Left ventricle myocardium inferior (tissue), 1 donor: ENCODE measurements at regions not wholly inside any gene's neighbourhood (a gene's known extent, or its start where the extent isn't known, plus 50 kb on each side); places are given as distances from the start of the nearest gene placed in this dataset.
A peak's percentile ranks its signal among the peaks of the same experiment; 100 is the strongest.

ENCODE experiments used
- DNase-seq: peaks from one replicate; pipeline ENCODE4 v3.0.0-alpha.2; 2020
- H3K27ac ChIP-seq: fragments of 200-600 bp; replicated peaks from 2 replicates; pipeline ENCODE4 v1.8.0; 2021
- H3K27me3 ChIP-seq: fragments of 200-600 bp; 2 replicates; pipeline ENCODE4 v1.8.0; 2021; ENCODE audit warnings: low read depth
- H3K36me3 ChIP-seq: fragments of 200-600 bp; 2 replicates; pipeline ENCODE4 v1.8.0; 2021
- H3K4me1 ChIP-seq: fragments of 200-600 bp; 2 replicates; pipeline ENCODE4 v1.8.0; 2021
- H3K4me3 ChIP-seq: fragments of 200-600 bp; 2 replicates; pipeline ENCODE4 v1.8.0; 2021; ENCODE audit warnings: mild to moderate bottlenecking, moderate library complexity
- H3K9me3 ChIP-seq: fragments of 200-600 bp; replicated peaks from 2 replicates; pipeline ENCODE4 v1.8.0; 2021
- intact Hi-C: fragments of 100-400 bp; cut with micrococcal nuclease; formaldehyde crosslinking; loops from one replicate; pipeline ENCODE4 v1.11.0; 2022
- TF ChIP-seq, protein P1 (sequence below): fragments of 200-600 bp; IDR thresholded peaks from 2 replicates; pipeline ENCODE4 v1.8.0; 2021; ENCODE audit warnings: antibody characterized with exemption, mild to moderate bottlenecking, borderline replicate concordance
- donor health status: DM: no; HTN: yes; CAD: no; lungs with severe emphysema.

DNA sequence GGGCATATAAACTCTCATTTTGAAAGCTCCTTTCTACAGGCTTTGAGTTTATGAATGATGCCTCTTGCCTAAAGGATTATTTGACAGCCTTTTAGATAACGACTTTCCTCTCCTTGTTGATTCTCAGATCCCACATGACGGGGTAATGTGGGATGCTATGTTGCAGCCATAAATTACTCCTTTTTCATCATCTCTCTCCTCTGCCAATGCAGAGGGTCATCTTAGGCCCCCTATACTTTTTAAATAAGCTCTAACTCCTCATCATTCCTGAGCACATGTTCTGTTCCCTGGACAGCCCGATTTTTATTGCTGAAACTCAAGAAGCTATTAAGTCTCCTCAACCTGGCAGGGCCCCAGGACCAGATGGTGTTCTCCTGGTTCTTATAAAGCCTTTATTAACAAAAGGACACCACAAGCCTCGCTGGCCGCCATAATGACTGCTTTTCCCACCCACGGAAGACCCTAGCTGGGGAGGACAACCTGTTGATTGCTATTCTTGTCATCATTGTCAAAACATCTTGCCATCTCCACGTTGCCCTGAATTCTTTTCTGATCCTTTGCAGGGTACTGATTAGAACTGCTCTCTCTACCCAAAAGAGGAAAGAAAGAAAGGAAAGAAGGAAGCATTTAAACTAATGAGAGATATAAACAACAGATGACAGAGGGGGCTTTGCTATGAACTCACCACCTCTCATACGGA lies 150.7 kb downstream of the DHX15 start:
- peak; percentile 20 for DNase-seq
- no peaks in the 10 kb centered on the region for H3K36me3 ChIP-seq
- no peaks in the 10 kb centered on the region for H3K27me3 ChIP-seq
- no peaks in the 10 kb centered on the region for H3K9me3 ChIP-seq
- H3K27ac ChIP-seq = no peak overlapping the region
- H3K4me1 ChIP-seq = peaks cover 3% of the 10 kb centered on the region
- TF ChIP-seq, protein P1, sequence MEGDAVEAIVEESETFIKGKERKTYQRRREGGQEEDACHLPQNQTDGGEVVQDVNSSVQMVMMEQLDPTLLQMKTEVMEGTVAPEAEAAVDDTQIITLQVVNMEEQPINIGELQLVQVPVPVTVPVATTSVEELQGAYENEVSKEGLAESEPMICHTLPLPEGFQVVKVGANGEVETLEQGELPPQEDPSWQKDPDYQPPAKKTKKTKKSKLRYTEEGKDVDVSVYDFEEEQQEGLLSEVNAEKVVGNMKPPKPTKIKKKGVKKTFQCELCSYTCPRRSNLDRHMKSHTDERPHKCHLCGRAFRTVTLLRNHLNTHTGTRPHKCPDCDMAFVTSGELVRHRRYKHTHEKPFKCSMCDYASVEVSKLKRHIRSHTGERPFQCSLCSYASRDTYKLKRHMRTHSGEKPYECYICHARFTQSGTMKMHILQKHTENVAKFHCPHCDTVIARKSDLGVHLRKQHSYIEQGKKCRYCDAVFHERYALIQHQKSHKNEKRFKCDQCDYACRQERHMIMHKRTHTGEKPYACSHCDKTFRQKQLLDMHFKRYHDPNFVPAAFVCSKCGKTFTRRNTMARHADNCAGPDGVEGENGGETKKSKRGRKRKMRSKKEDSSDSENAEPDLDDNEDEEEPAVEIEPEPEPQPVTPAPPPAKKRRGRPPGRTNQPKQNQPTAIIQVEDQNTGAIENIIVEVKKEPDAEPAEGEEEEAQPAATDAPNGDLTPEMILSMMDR = no peak
- intact Hi-C loops = no loop called here
- H3K4me3 ChIP-seq = no peak overlapping the region

DNA sequence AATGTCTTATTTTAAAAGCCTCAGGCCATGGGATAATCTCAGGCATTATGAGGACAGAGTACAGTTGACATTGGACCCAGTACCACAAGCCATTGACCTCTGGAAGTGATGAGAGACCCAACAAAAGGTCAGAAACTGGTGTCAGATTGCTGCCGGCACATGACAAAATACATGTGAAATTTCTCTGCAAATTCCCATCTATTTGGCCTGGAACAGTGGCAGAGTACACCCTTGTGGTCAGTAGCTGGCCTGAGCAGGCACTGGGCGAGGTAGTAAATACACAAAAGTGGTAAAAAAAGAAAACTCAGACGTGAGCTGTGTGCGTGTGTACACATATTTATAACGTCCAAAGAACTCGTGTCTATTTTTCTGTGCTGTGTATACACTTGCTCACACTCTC lies 155.5 kb downstream of the DHX15 start:
- Histone ChIP-seq H3K36me3 (no peaks in the 10 kb centered on the region), H3K27ac (no peak overlapping the region), H3K4me1 (peaks cover under 1% of the 10 kb centered on the region), H3K4me3 (no peak overlapping the region), H3K27me3 (peaks cover 5% of the 10 kb centered on the region), H3K9me3 (no peaks in the 10 kb centered on the region)
- intact Hi-C loops = no loop called here
- no peak for DNase-seq
- TF ChIP-seq, protein P1 = no peak

DNA sequence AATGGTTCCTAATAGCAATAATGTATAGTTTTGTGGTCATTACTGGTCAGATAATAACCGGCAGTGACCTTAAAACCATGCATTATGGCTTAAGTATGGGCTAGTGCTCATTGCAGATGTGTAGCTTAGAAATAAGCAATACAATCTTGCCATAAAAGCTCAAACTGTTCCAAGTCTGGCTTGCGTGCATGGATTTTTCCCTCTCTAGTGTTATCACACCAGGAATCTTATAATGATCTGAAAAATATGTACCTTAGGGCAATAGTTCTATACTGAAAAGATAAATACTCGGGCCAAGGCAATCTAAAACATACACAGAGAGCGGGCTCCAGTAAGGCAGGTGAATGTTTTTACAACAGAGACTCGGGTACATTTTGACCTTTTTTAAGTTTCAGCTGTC lies 157.8 kb downstream of the DHX15 start:
- intact Hi-C loops = no loop called here
- no peaks in the 10 kb centered on the region for H3K36me3 ChIP-seq

DNA sequence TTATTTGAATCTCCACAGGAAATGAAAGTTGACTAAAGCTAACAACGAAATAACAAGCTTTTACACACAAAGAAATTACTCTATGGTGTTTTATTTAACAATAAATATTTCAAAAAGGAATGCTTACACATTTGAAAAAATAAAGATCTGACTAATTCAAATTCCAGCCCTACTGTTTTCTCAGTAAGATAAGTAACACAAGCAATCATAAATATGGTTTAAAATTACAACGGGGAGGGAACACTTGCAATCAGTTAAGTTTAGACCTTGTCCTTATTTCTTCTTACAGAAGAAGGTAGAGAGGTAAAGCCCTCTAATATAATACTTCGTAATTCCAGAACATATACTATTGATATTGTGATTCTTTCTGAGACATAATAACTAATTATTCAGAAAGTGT lies 158.5 kb downstream of the DHX15 start:
- H3K4me3 ChIP-seq = no peak overlapping the region
- intact Hi-C loops = no loop called here
- peaks cover 5% of the 10 kb centered on the region for H3K27me3 ChIP-seq
- H3K36me3 ChIP-seq = no peaks in the 10 kb centered on the region
- DNase-seq = no peak
- H3K4me1 ChIP-seq = no peaks in the 10 kb centered on the region
- H3K27ac ChIP-seq = no peak overlapping the region
- H3K9me3 ChIP-seq = no peaks in the 10 kb centered on the region
- TF ChIP-seq, protein P1 = no peak

More for the DNA sequence above, 157.8 kb downstream of the DHX15 start:
- Histone ChIP-seq H3K9me3 (no peaks in the 10 kb centered on the region), H3K4me3 (no peak overlapping the region), H3K4me1 (no peaks in the 10 kb centered on the region), H3K27me3 (peaks cover 5% of the 10 kb centered on the region), H3K27ac (no peak overlapping the region)
- TF ChIP-seq, protein P1 = no peak
- DNase-seq = no peak

DNA sequence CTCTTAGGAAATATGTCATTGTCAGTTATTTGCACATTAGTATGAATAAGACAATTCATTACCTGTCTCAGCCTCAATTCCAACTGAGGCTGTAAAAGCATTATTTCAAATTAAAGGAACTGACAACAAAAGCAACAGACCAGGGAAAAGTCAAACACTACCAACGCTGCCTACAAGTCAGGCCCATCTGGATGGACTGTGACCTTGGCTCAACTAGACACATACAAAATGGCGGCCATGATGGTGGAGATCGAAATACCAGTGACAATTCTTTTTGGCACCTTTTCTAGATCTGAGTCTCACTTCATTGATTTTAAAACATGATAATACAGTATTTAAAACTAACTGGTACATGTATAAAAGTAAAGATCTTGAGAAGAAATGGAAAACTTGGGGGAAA lies 160.7 kb downstream of the DHX15 start:
- no peak for DNase-seq
- Histone ChIP-seq H3K4me1 (peaks cover 5% of the 10 kb centered on the region), H3K4me3 (no peak overlapping the region), H3K27ac (no peak overlapping the region), H3K27me3 (peaks cover 5% of the 10 kb centered on the region), H3K36me3 (no peaks in the 10 kb centered on the region), H3K9me3 (no peaks in the 10 kb centered on the region)
- intact Hi-C loops = no loop called here
- TF ChIP-seq, protein P1 = no peak
